ENCODE measurements at regions not wholly inside any gene's neighbourhood (a gene's known extent, or its start where the extent isn't known, plus 50 kb on each side); places are given as distances from the start of the nearest gene placed in this dataset.

GRCh38 chr3:86731501-86731901, 259.4 kb downstream of the VGLL3 start:
- Histone ChIP-seq H3K4me3 (ENCODE audit: low read length) (no peak overlapping the region), H3K9me3 (ENCODE audit: insufficient read depth, low read depth, low read length) (no peaks in the 10 kb centered on the region), H3K9ac (ENCODE audit: low read depth, low read length) (no peak overlapping the region), H3K36me3 (ENCODE audit: insufficient read depth, low read length) (no peaks in the 10 kb centered on the region), H3K27ac (ENCODE audit: low read depth, low read length) (no peak overlapping the region), H3K4me1 (ENCODE audit: insufficient read depth, low read length) (no peaks in the 10 kb centered on the region), H3K27me3 (ENCODE audit: insufficient read depth, low read length) (no peaks in the 10 kb centered on the region)
- 94% methylated on average over 21 of the region's 21 CpGs for WGBS

GRCh38 chr3:86723433-86723832, 267.5 kb downstream of the VGLL3 start:
- Histone ChIP-seq H3K4me1 (ENCODE audit: insufficient read depth, low read length) (no peaks in the 10 kb centered on the region), H3K27ac (ENCODE audit: low read depth, low read length) (no peak overlapping the region), H3K27me3 (ENCODE audit: insufficient read depth, low read length) (no peaks in the 10 kb centered on the region), H3K9ac (ENCODE audit: low read depth, low read length) (no peak overlapping the region), H3K9me3 (ENCODE audit: insufficient read depth, low read depth, low read length) (no peaks in the 10 kb centered on the region), H3K36me3 (ENCODE audit: insufficient read depth, low read length) (no peaks in the 10 kb centered on the region), H3K4me3 (ENCODE audit: low read length) (no peak overlapping the region)

GRCh38 chr3:86711634-86712033, 279.3 kb downstream of the VGLL3 start:
- Histone ChIP-seq H3K4me1 (ENCODE audit: insufficient read depth, low read length) (no peaks in the 10 kb centered on the region), H3K27me3 (ENCODE audit: insufficient read depth, low read length) (no peaks in the 10 kb centered on the region), H3K27ac (ENCODE audit: low read depth, low read length) (no peak overlapping the region), H3K4me3 (ENCODE audit: low read length) (no peak overlapping the region), H3K9ac (ENCODE audit: low read depth, low read length) (no peak overlapping the region), H3K9me3 (ENCODE audit: insufficient read depth, low read depth, low read length) (peaks cover 8% of the 10 kb centered on the region; the same call in 1 of the 2 replicates), H3K36me3 (ENCODE audit: insufficient read depth, low read length) (no peaks in the 10 kb centered on the region)
- 100% methylated on average over 1 of the region's 2 CpGs for WGBS

GRCh38 chr3:86708893-86709292, 282.1 kb downstream of the VGLL3 start:
- WGBS, result 91% methylated on average over 7 of the region's 7 CpGs
- Histone ChIP-seq H3K4me1 (ENCODE audit: insufficient read depth, low read length) (no peaks in the 10 kb centered on the region), H3K27me3 (ENCODE audit: insufficient read depth, low read length) (no peaks in the 10 kb centered on the region), H3K27ac (ENCODE audit: low read depth, low read length) (no peak overlapping the region), H3K36me3 (ENCODE audit: insufficient read depth, low read length) (no peaks in the 10 kb centered on the region), H3K9ac (ENCODE audit: low read depth, low read length) (no peak overlapping the region), H3K4me3 (ENCODE audit: low read length) (no peak overlapping the region), H3K9me3 (ENCODE audit: insufficient read depth, low read depth, low read length) (peaks cover 8% of the 10 kb centered on the region; the same call in 1 of the 2 replicates)

GRCh38 chr3:86702381-86702958, 288.5 kb downstream of the VGLL3 start:
- no peaks in the 10 kb centered on the region for H3K27me3 ChIP-seq (ENCODE audit: insufficient read depth, low read length)
- H3K4me3 ChIP-seq (ENCODE audit: low read length), result no peak overlapping the region
- WGBS, result no CpG with 5 or more reads among the region's 1 CpG
- H3K4me1 ChIP-seq (ENCODE audit: insufficient read depth, low read length), result no peaks in the 10 kb centered on the region
- H3K36me3 ChIP-seq (ENCODE audit: insufficient read depth, low read length), result no peaks in the 10 kb centered on the region
- no peak overlapping the region for H3K27ac ChIP-seq (ENCODE audit: low read depth, low read length)
- H3K9me3 ChIP-seq (ENCODE audit: insufficient read depth, low read depth, low read length), result no peaks in the 10 kb centered on the region
- H3K9ac ChIP-seq (ENCODE audit: low read depth, low read length), result no peak overlapping the region

GRCh38 chr3:86695752-86696151, 295.2 kb downstream of the VGLL3 start:
- Histone ChIP-seq H3K27me3 (ENCODE audit: insufficient read depth, low read length) (no peaks in the 10 kb centered on the region), H3K4me1 (ENCODE audit: insufficient read depth, low read length) (0 out of 2 replicates have a peak, but pooled peaks cover 3% of the 10 kb centered on the region), H3K9ac (ENCODE audit: low read depth, low read length) (no peak overlapping the region), H3K9me3 (ENCODE audit: insufficient read depth, low read depth, low read length) (no peaks in the 10 kb centered on the region), H3K36me3 (ENCODE audit: insufficient read depth, low read length) (no peaks in the 10 kb centered on the region), H3K4me3 (ENCODE audit: low read length) (no peak overlapping the region), H3K27ac (ENCODE audit: low read depth, low read length) (no peak overlapping the region)
- 85% methylated on average over 5 of the region's 5 CpGs for WGBS

- Histone ChIP-seq H3K27me3 (ENCODE audit: insufficient read depth, low read length) (no peaks in the 10 kb centered on the region), H3K9ac (ENCODE audit: low read depth, low read length) (no peak overlapping the region), H3K27ac (ENCODE audit: low read depth, low read length) (no peak overlapping the region), H3K4me1 (ENCODE audit: insufficient read depth, low read length) (no peaks in the 10 kb centered on the region), H3K36me3 (ENCODE audit: insufficient read depth, low read length) (no peaks in the 10 kb centered on the region), H3K9me3 (ENCODE audit: insufficient read depth, low read depth, low read length) (0 out of 2 replicates have a peak, but pooled peaks cover 6% of the 10 kb centered on the region), H3K4me3 (ENCODE audit: low read length) (no peak overlapping the region)
These were observed 317.0 kb downstream of the VGLL3 start for GRCh38 chr3:86673991-86674390.

- 98% methylated on average over 2 of the region's 2 CpGs for WGBS
- no peak overlapping the region for H3K9ac ChIP-seq (ENCODE audit: low read depth, low read length)
- no peak overlapping the region for H3K27ac ChIP-seq (ENCODE audit: low read depth, low read length)
- H3K4me1 ChIP-seq (ENCODE audit: insufficient read depth, low read length), result no peaks in the 10 kb centered on the region
- no peak overlapping the region for H3K4me3 ChIP-seq (ENCODE audit: low read length)
- no peaks in the 10 kb centered on the region for H3K27me3 ChIP-seq (ENCODE audit: insufficient read depth, low read length)
- no peaks in the 10 kb centered on the region for H3K36me3 ChIP-seq (ENCODE audit: insufficient read depth, low read length)
- H3K9me3 ChIP-seq (ENCODE audit: insufficient read depth, low read depth, low read length), result no peaks in the 10 kb centered on the region
These were observed 329.1 kb downstream of the VGLL3 start for GRCh38 chr3:86661817-86662216.

- Histone ChIP-seq H3K9ac (ENCODE audit: low read depth, low read length) (no peak overlapping the region), H3K9me3 (ENCODE audit: insufficient read depth, low read depth, low read length) (no peaks in the 10 kb centered on the region), H3K36me3 (ENCODE audit: insufficient read depth, low read length) (no peaks in the 10 kb centered on the region), H3K27me3 (ENCODE audit: insufficient read depth, low read length) (no peaks in the 10 kb centered on the region), H3K4me3 (ENCODE audit: low read length) (no peak overlapping the region), H3K4me1 (ENCODE audit: insufficient read depth, low read length) (peaks cover 3% of the 10 kb centered on the region; the same call in 1 of the 2 replicates), H3K27ac (ENCODE audit: low read depth, low read length) (no peak overlapping the region)
- WGBS, result 86% methylated on average over 1 of the region's 1 CpG
These were observed 332.1 kb downstream of the VGLL3 start for GRCh38 chr3:86658876-86659275.

- Histone ChIP-seq H3K27me3 (ENCODE audit: insufficient read depth, low read length) (no peaks in the 10 kb centered on the region), H3K9ac (ENCODE audit: low read depth, low read length) (no peak overlapping the region), H3K4me1 (ENCODE audit: insufficient read depth, low read length) (peaks cover 10% of the 10 kb centered on the region; the same call in 1 of the 2 replicates), H3K27ac (ENCODE audit: low read depth, low read length) (no peak overlapping the region), H3K4me3 (ENCODE audit: low read length) (no peak overlapping the region), H3K36me3 (ENCODE audit: insufficient read depth, low read length) (no peaks in the 10 kb centered on the region), H3K9me3 (ENCODE audit: insufficient read depth, low read depth, low read length) (no peaks in the 10 kb centered on the region)
- 88% methylated on average over 6 of the region's 6 CpGs for WGBS
These were observed 336.0 kb downstream of the VGLL3 start for GRCh38 chr3:86654806-86655460.

- H3K27me3 ChIP-seq (ENCODE audit: insufficient read depth, low read length), result no peaks in the 10 kb centered on the region
- H3K4me1 ChIP-seq (ENCODE audit: insufficient read depth, low read length), result peaks cover 10% of the 10 kb centered on the region; the same call in 1 of the 2 replicates
- H3K36me3 ChIP-seq (ENCODE audit: insufficient read depth, low read length), result no peaks in the 10 kb centered on the region
- WGBS, result 79% methylated on average over 4 of the region's 6 CpGs
- no peak overlapping the region for H3K9ac ChIP-seq (ENCODE audit: low read depth, low read length)
- no peak overlapping the region for H3K27ac ChIP-seq (ENCODE audit: low read depth, low read length)
- H3K9me3 ChIP-seq (ENCODE audit: insufficient read depth, low read depth, low read length), result no peaks in the 10 kb centered on the region
- no peak overlapping the region for H3K4me3 ChIP-seq (ENCODE audit: low read length)
These were observed 337.2 kb downstream of the VGLL3 start for GRCh38 chr3:86653661-86654205.

Data from HUES64 (cell line).